Spleen (tissue), 7 donors: ENCODE measurements at regions not wholly inside any gene's neighbourhood (a gene's known extent, or its start where the extent isn't known, plus 50 kb on each side); places are given as distances from the start of the nearest gene placed in this dataset.
"Not testable (repeated sequence)": the region's sequence is repeated elsewhere in the genome, so short reads cannot be mapped to it uniquely, and the experiment has no call there.

Source experiments
- POLR2A ChIP-seq, 3 donors: fragments of 450-650 bp; IDR thresholded peaks; one replicate each; pipeline ENCODE4 v1.5.1; 2017; ENCODE audit warnings: antibody characterized with exemption in 3 of 3, mild to moderate bottlenecking in 1 of 3
- POLR2AphosphoS5 ChIP-seq, 3 donors: sonication (generic); formaldehyde crosslinking; IDR thresholded peaks; one replicate each; pipeline ENCODE4 v1.5.1; 2017; ENCODE audit warnings: antibody characterized with exemption in 3 of 3
- TF ChIP-seq, protein P1 (sequence below), 11 experiments: fragments of 200-600 bp in 7 of 11; fragments of 450-650 bp in 4 of 11; sonication (generic) in 4 of 11; IDR thresholded peaks in 8 of 11; conservative IDR thresholded peaks in 3 of 11; 1 replicate in 7 of 11; 2 replicates in 4 of 11; pipeline versions ENCODE4 v1.4.0 to v1.8.0; 2016 to 2021; ENCODE audit warnings: antibody characterized with exemption in 11 of 11, inconsistent platforms in 4 of 11, mild to moderate bottlenecking in 1 of 11
- donor health status: DM: no; HTN: no; CAD: no; lungs with moderate emphysema.
- donor health status: DM: no; HTN: no; CAD: no.
- donor health status: DM: no; HTN: no; CAD: no.

DNA sequence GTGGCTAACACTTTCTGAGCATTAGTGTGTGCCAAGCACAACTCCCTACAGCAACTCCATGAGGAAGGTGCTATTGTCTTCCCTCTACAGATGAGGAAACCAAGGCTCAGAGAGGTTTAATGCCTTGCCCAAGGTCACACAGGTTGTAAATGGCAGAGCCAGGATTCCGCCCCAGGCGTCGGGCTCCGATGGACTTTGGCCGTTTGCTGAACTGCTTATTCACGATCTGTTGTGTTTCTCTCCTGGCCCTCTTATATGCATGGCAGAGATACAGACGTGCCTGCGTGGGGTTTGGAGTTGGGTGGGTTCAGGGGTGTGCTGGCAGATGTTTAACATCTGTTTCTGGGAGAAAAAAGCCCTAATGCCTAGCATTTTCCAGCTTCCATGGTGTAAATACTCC is 117.4 kb downstream of the ZNF267 start:
- TF ChIP-seq, protein P1, sequence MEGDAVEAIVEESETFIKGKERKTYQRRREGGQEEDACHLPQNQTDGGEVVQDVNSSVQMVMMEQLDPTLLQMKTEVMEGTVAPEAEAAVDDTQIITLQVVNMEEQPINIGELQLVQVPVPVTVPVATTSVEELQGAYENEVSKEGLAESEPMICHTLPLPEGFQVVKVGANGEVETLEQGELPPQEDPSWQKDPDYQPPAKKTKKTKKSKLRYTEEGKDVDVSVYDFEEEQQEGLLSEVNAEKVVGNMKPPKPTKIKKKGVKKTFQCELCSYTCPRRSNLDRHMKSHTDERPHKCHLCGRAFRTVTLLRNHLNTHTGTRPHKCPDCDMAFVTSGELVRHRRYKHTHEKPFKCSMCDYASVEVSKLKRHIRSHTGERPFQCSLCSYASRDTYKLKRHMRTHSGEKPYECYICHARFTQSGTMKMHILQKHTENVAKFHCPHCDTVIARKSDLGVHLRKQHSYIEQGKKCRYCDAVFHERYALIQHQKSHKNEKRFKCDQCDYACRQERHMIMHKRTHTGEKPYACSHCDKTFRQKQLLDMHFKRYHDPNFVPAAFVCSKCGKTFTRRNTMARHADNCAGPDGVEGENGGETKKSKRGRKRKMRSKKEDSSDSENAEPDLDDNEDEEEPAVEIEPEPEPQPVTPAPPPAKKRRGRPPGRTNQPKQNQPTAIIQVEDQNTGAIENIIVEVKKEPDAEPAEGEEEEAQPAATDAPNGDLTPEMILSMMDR (IDR thresholded peaks at IDR 0.05 in 8 of 11, conservative IDR thresholded peaks at IDR 0.05 in 3 of 11) = not testable (repeated sequence)
- TF ChIP-seq POLR2AphosphoS5, POLR2A (IDR thresholded peaks at IDR 0.05): not testable (repeated sequence)
